ENCODE measurements at regions not wholly inside any gene's neighbourhood (a gene's known extent, or its start where the extent isn't known, plus 50 kb on each side); places are given as distances from the start of the nearest gene placed in this dataset.

DNA sequence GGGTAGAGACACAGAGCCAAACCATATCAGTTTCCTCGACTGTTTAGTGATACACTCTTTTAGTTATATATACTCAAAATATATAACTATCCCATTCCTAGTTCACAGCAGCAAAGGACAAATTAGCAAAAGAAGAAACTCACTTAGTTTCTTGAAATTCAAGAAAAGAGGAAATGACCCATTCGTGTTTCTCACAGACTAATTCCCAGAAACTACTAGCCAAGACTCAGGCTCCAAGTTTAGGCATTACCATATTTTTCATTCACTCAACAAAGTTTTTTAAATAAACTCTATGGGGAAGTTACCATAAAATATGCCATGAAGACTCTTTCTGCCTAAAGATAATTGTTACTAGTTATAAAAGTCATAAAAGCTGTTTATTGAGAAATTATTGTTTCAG lies 152.3 kb upstream of the DAAM1 start:
- H3K27me3 ChIP-seq (replicated peaks in 1 of 4; ENCODE audit: control insufficient read depth in 3 of 4, extremely low read depth in 1 of 4, insufficient read depth in 3 of 4, low read length in 3 of 4) = no peaks in the 10 kb centered on the region
- no peak overlapping the region for H4K5ac ChIP-seq (ENCODE audit: insufficient read length, low read depth, low read length)
- no peak overlapping the region for H2BK12ac ChIP-seq (ENCODE audit: low read depth, low read length)
- no peak overlapping the region for H3K23ac ChIP-seq (ENCODE audit: insufficient read length)
- no peak overlapping the region for H2AK5ac ChIP-seq (ENCODE audit: low read depth, low read length)
- ChIA-PET CTCF (ENCODE audit: partially characterized antibody) (interaction anchor here (1.3 kb wide), 1 partner anchor 394 kb away, joined by 4 read pairs; no protein-coding TSS in a partner anchor), POLR2A (ENCODE audit: partially characterized antibody) (no interaction called here)
- no peak overlapping the region for H3K27ac ChIP-seq (ENCODE audit: low read depth, low read length)
- no peaks in the 10 kb centered on the region for H3K23me2 ChIP-seq (ENCODE audit: low read depth, low read length)
- no peak overlapping the region for H3K4me3 ChIP-seq (ENCODE audit: extremely low read depth in 1 of 4, insufficient read depth in 2 of 4, low read depth in 3 of 4, low read length in 4 of 4)
- no peak overlapping the region for H3K56ac ChIP-seq (replicated peaks; ENCODE audit: insufficient read length, low read depth, low read length)
- no peaks in the 10 kb centered on the region for H3K9me3 ChIP-seq (ENCODE audit: insufficient read depth in 2 of 2, low read depth in 1 of 2, low read length in 1 of 2)
- no peaks in the 10 kb centered on the region for H3K79me1 ChIP-seq (ENCODE audit: low read depth, low read length)
- H3K4ac ChIP-seq (replicated peaks; ENCODE audit: insufficient read length, low read depth, low read length) = no peak overlapping the region
- no peak for DNase-seq (ENCODE audit: low read depth in 1 of 2, low spot score in 2 of 2)
- H2BK15ac ChIP-seq (ENCODE audit: low read length) = no peak overlapping the region
- H3K9ac ChIP-seq (replicated peaks in 1 of 4; ENCODE audit: extremely low read depth in 1 of 4, low read depth in 3 of 4, low read length in 3 of 4) = no peak overlapping the region
- no peak for FAIRE-seq
- no peak overlapping the region for H2BK20ac ChIP-seq (ENCODE audit: low read length)
- no peak overlapping the region for H4K8ac ChIP-seq (ENCODE audit: extremely low read depth, insufficient read depth, low read length)
- no peaks in the 10 kb centered on the region for H3K79me2 ChIP-seq (ENCODE audit: control insufficient read depth in 1 of 2, insufficient read depth in 2 of 2, low read length in 2 of 2)
- no peak overlapping the region for H2AFZ ChIP-seq (ENCODE audit: low read length)
- H2BK120ac ChIP-seq (replicated peaks; ENCODE audit: low read depth, low read length) = no peak overlapping the region
- H4K91ac ChIP-seq (replicated peaks; ENCODE audit: insufficient read length, low read length) = no peak overlapping the region
- WGBS, 2 experiments (ENCODE audit: extremely low coverage in 1 of 2, insufficient coverage in 1 of 2, insufficient read length in 1 of 2, insufficient replicate concordance in 2 of 2, low coverage in 1 of 2, low lambda C conversion rate in 2 of 2, missing lambda C conversion rate in 1 of 2) = 86% methylated on average over 2 of the region's 2 CpGs; no CpG with 5 or more reads in 1 of the 2 experiments
- no peak overlapping the region for H3K18ac ChIP-seq (ENCODE audit: extremely low read depth, low read length)
- H2BK5ac ChIP-seq (ENCODE audit: low read depth, low read length) = no peak overlapping the region
- no peak overlapping the region for H3K14ac ChIP-seq (ENCODE audit: insufficient read length)
- no peak overlapping the region for H3K4me2 ChIP-seq (ENCODE audit: insufficient read depth in 1 of 2, low read depth in 2 of 2, low read length in 2 of 2)
- H4K20me1 ChIP-seq (replicated peaks in 1 of 2; ENCODE audit: control insufficient read depth in 1 of 2, insufficient read depth in 2 of 2, low read length in 2 of 2) = no peaks in the 10 kb centered on the region
- no peaks in the 10 kb centered on the region for H3K4me1 ChIP-seq (replicated peaks in 1 of 4; ENCODE audit: control insufficient read depth in 3 of 4, insufficient read depth in 4 of 4, low read length in 3 of 4)
- H3K36me3 ChIP-seq (ENCODE audit: control insufficient read depth in 2 of 4, insufficient read depth in 4 of 4, low read length in 3 of 4) = no peaks in the 10 kb centered on the region
- no peak for TF ChIP-seq EGR1 (IDR thresholded peaks at IDR 0.05; ENCODE audit: borderline replicate concordance, low read depth, low read length)
- no peak for TF ChIP-seq TAF1 (IDR thresholded peaks at IDR 0.05; ENCODE audit: low read depth, low read length)
- TF ChIP-seq GABPA (IDR thresholded peaks at IDR 0.05; ENCODE audit: borderline replicate concordance, insufficient read depth, low read length) = no peak
- TF ChIP-seq KDM4A (IDR thresholded peaks at IDR 0.05; ENCODE audit: low read depth, low read length, severe bottlenecking) = no peak
- TF ChIP-seq RXRA (IDR thresholded peaks at IDR 0.05; ENCODE audit: insufficient read depth, low read depth, low read length) = no peak
- TF ChIP-seq SP2 (IDR thresholded peaks at IDR 0.05; ENCODE audit: low read length) = no peak
- TF ChIP-seq CHD2 (IDR thresholded peaks at IDR 0.05; ENCODE audit: low read length) = no peak
- TF ChIP-seq BRCA1 (IDR thresholded peaks at IDR 0.05; ENCODE audit: low read depth, low read length) = no peak
- TF ChIP-seq BACH1 (IDR thresholded peaks at IDR 0.05; ENCODE audit: low read length) = no peak
- TF ChIP-seq, protein P1, sequence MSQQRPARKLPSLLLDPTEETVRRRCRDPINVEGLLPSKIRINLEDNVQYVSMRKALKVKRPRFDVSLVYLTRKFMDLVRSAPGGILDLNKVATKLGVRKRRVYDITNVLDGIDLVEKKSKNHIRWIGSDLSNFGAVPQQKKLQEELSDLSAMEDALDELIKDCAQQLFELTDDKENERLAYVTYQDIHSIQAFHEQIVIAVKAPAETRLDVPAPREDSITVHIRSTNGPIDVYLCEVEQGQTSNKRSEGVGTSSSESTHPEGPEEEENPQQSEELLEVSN (IDR thresholded peaks at IDR 0.05) = no peak
- TF ChIP-seq SIX5 (IDR thresholded peaks at IDR 0.05; ENCODE audit: low read depth, low read length) = no peak
- TF ChIP-seq YY1 (IDR thresholded peaks at IDR 0.05; ENCODE audit: low read depth, low read length) = no peak
- no peak for TF ChIP-seq KDM1A (IDR thresholded peaks at IDR 0.05; ENCODE audit: borderline replicate concordance, low read length)
- no peak for TF ChIP-seq CREB1 (IDR thresholded peaks at IDR 0.05)
- TF ChIP-seq TBP (IDR thresholded peaks at IDR 0.05; ENCODE audit: low read depth, low read length) = no peak
- TF ChIP-seq POU5F1 (IDR thresholded peaks at IDR 0.05; ENCODE audit: low read depth, low read length) = no peak
